Trophoblast cell (in vitro differentiated cells and primary cell): ENCODE measurements at regions not wholly inside any gene's neighbourhood (a gene's known extent, or its start where the extent isn't known, plus 50 kb on each side); places are given as distances from the start of the nearest gene placed in this dataset.

Experiments
- DNase-seq, 2 donors: peaks; one replicate each; pipeline ENCODE4 v3.0.0-alpha.2; 2016
- H2AFZ ChIP-seq: 2 replicates; pipeline ENCODE4 v1.6.1; 2013; ENCODE audit warnings: low read length, moderate library complexity, mild to moderate bottlenecking; ENCODE audit not compliant: insufficient read depth, poor library complexity
- H2AK5ac ChIP-seq: 2 replicates; pipeline ENCODE4 v1.6.1; 2013; ENCODE audit warnings: mild to moderate bottlenecking, low read length
- H2BK120ac ChIP-seq: 2 replicates; pipeline ENCODE4 v1.6.1; 2013; ENCODE audit warnings: low read length, mild to moderate bottlenecking, moderate library complexity; ENCODE audit not compliant: insufficient read depth, poor library complexity
- H2BK12ac ChIP-seq: 2 replicates; pipeline ENCODE4 v1.6.1; 2013; ENCODE audit warnings: mild to moderate bottlenecking, low read length, moderate library complexity
- H2BK5ac ChIP-seq: 2 replicates; pipeline ENCODE4 v1.6.1; 2013; ENCODE audit warnings: low read length, low read depth, moderate library complexity, mild to moderate bottlenecking; ENCODE audit not compliant: poor library complexity
- H3K14ac ChIP-seq: 2 replicates; pipeline ENCODE4 v1.6.1; 2013; ENCODE audit warnings: mild to moderate bottlenecking, low read length
- H3K18ac ChIP-seq: 2 replicates; pipeline ENCODE4 v1.6.1; 2013; ENCODE audit warnings: mild to moderate bottlenecking, low read length
- H3K23ac ChIP-seq: 2 replicates; pipeline ENCODE4 v1.6.1; 2013; ENCODE audit warnings: low read length
- H3K27ac ChIP-seq: 2 replicates; pipeline ENCODE4 v1.5.1; 2013; ENCODE audit warnings: low read depth, mild to moderate bottlenecking, inconsistent platforms, low read length, moderate library complexity
- H3K27me3 ChIP-seq: 2 replicates; pipeline ENCODE4 v1.6.1; 2013; ENCODE audit warnings: inconsistent platforms, mild to moderate bottlenecking, low read length, moderate library complexity; ENCODE audit not compliant: insufficient read depth
- H3K36me3 ChIP-seq, 2 experiments: 1 replicate in 1 of 2; 2 replicates in 1 of 2; pipeline ENCODE4 v1.6.1; 2013; ENCODE audit warnings: low read length in 2 of 2, mild to moderate bottlenecking in 2 of 2, moderate library complexity in 1 of 2; ENCODE audit not compliant: insufficient read depth in 2 of 2, control insufficient read depth in 1 of 2
- H3K4ac ChIP-seq: 2 replicates; pipeline ENCODE4 v1.6.1; 2013; ENCODE audit warnings: low read depth, mild to moderate bottlenecking, low read length, moderate library complexity
- H3K4me1 ChIP-seq, 2 experiments: 1 replicate in 1 of 2; 2 replicates in 1 of 2; pipeline ENCODE4 v1.6.1; 2013; ENCODE audit warnings: low read length in 2 of 2, mild to moderate bottlenecking in 2 of 2, moderate library complexity in 1 of 2; ENCODE audit not compliant: insufficient read depth in 2 of 2, control insufficient read depth in 1 of 2
- H3K4me2 ChIP-seq: 2 replicates; pipeline ENCODE4 v1.6.1; 2013; ENCODE audit warnings: inconsistent platforms, mild to moderate bottlenecking, low read length, moderate library complexity
- H3K4me3 ChIP-seq: 2 replicates; pipeline ENCODE4 v1.5.1; 2013; ENCODE audit warnings: mild to moderate bottlenecking, low read depth, low read length, inconsistent platforms
- H3K79me1 ChIP-seq: one replicate; pipeline ENCODE4 v1.6.1; 2013; ENCODE audit warnings: low read length
- H3K79me2 ChIP-seq: 2 replicates; pipeline ENCODE4 v1.6.1; 2013; ENCODE audit warnings: low read length, mild to moderate bottlenecking; ENCODE audit not compliant: control insufficient read depth, insufficient read depth, poor library complexity
- H3K9ac ChIP-seq: 2 replicates; pipeline ENCODE4 v1.6.1; 2013; ENCODE audit warnings: mild to moderate bottlenecking, low read length
- H3K9me3 ChIP-seq: 2 replicates; pipeline ENCODE4 v1.6.1; 2013; ENCODE audit warnings: low read depth, mild to moderate bottlenecking, control low read depth, inconsistent platforms, low read length; ENCODE audit not compliant: insufficient read depth
- H4K12ac ChIP-seq: 2 replicates; pipeline ENCODE4 v1.6.1; 2013; ENCODE audit warnings: low read depth, mild to moderate bottlenecking, low read length, moderate library complexity
- H4K8ac ChIP-seq: 2 replicates; pipeline ENCODE4 v1.6.1; 2013; ENCODE audit warnings: low read depth, mild to moderate bottlenecking, low read length, moderate library complexity
- H4K91ac ChIP-seq: one replicate; pipeline ENCODE4 v1.6.1; 2013; ENCODE audit warnings: low read depth, mild to moderate bottlenecking, low read length, moderate library complexity
- WGBS: extraction: QIAGEN DNeasy Blood & Tissue Kit; methylation state at CpG from one replicate; pipeline ENCODE4 v1.1.7; 2013; ENCODE audit warnings: missing lambda C conversion rate; ENCODE audit not compliant: insufficient read length, insufficient coverage; ENCODE audit errors: extremely low coverage; 5-methylcytosine and 5-hydroxymethylcytosine counted together

- Histone ChIP-seq H3K4me1 (no peaks in the 10 kb centered on the region), H4K91ac (no peak overlapping the region), H2AFZ (no peak overlapping the region), H2AK5ac (no peak overlapping the region), H3K36me3 (no peaks in the 10 kb centered on the region), H2BK12ac (no peak overlapping the region), H3K9ac (no peak overlapping the region), H3K4me2 (no peak overlapping the region), H3K79me2 (no peaks in the 10 kb centered on the region), H3K79me1 (no peaks in the 10 kb centered on the region), H3K4ac (no peak overlapping the region), H3K27ac (no peak overlapping the region), H4K8ac (no peak overlapping the region), H2BK120ac (no peak overlapping the region), H3K18ac (no peak overlapping the region), H2BK5ac (no peak overlapping the region), H3K4me3 (no peak overlapping the region), H3K9me3 (no peaks in the 10 kb centered on the region), H3K27me3 (no peaks in the 10 kb centered on the region), H4K12ac (no peak overlapping the region), H3K23ac (no peak overlapping the region), H3K14ac (no peak overlapping the region)
- no peak for DNase-seq
- WGBS: no CpG with 5 or more reads among the region's 3 CpGs
These were observed 320.9 kb upstream of the C1orf87 start for GRCh38 chr1:60394436-60394835.

GRCh38 chr1:60390593-60391282 lies 317.2 kb upstream of the C1orf87 start:
- DNase-seq: no peak
- Histone ChIP-seq H4K8ac (no peak overlapping the region), H3K9ac (no peak overlapping the region), H3K4ac (no peak overlapping the region), H2AK5ac (no peak overlapping the region), H3K9me3 (no peaks in the 10 kb centered on the region), H3K23ac (no peak overlapping the region), H3K18ac (no peak overlapping the region), H3K4me1 (no peaks in the 10 kb centered on the region), H3K36me3 (no peaks in the 10 kb centered on the region), H2BK12ac (no peak overlapping the region), H4K12ac (no peak overlapping the region), H3K79me2 (no peaks in the 10 kb centered on the region), H3K4me2 (no peak overlapping the region), H2BK120ac (no peak overlapping the region), H3K4me3 (no peak overlapping the region), H2BK5ac (no peak overlapping the region), H3K14ac (no peak overlapping the region), H3K27ac (no peak overlapping the region), H3K27me3 (no peaks in the 10 kb centered on the region), H3K79me1 (no peaks in the 10 kb centered on the region), H4K91ac (no peak overlapping the region), H2AFZ (no peak overlapping the region)
- WGBS: no CpG with 5 or more reads among the region's 3 CpGs

- no peak overlapping the region for H2BK5ac ChIP-seq
- no peaks in the 10 kb centered on the region for H3K36me3 ChIP-seq
- H2AK5ac ChIP-seq: no peak overlapping the region
- no peaks in the 10 kb centered on the region for H3K27me3 ChIP-seq
- no peak overlapping the region for H3K4me3 ChIP-seq
- no peak for DNase-seq
- H3K27ac ChIP-seq: no peak overlapping the region
- WGBS: no CpG with 5 or more reads among the region's 7 CpGs
- H3K4ac ChIP-seq: no peak overlapping the region
- no peak overlapping the region for H3K14ac ChIP-seq
- no peak overlapping the region for H3K4me2 ChIP-seq
- H3K4me1 ChIP-seq: no peaks in the 10 kb centered on the region
- H4K91ac ChIP-seq: no peak overlapping the region
- H3K79me2 ChIP-seq: no peaks in the 10 kb centered on the region
- no peak overlapping the region for H2BK120ac ChIP-seq
- H2BK12ac ChIP-seq: no peak overlapping the region
- no peaks in the 10 kb centered on the region for H3K9me3 ChIP-seq
- no peak overlapping the region for H4K8ac ChIP-seq
- H2AFZ ChIP-seq: no peak overlapping the region
- H3K79me1 ChIP-seq: no peaks in the 10 kb centered on the region
- no peak overlapping the region for H3K23ac ChIP-seq
- no peak overlapping the region for H3K9ac ChIP-seq
- no peak overlapping the region for H3K18ac ChIP-seq
- H4K12ac ChIP-seq: no peak overlapping the region
These were observed 314.8 kb upstream of the C1orf87 start for GRCh38 chr1:60388092-60388987.

DNA sequence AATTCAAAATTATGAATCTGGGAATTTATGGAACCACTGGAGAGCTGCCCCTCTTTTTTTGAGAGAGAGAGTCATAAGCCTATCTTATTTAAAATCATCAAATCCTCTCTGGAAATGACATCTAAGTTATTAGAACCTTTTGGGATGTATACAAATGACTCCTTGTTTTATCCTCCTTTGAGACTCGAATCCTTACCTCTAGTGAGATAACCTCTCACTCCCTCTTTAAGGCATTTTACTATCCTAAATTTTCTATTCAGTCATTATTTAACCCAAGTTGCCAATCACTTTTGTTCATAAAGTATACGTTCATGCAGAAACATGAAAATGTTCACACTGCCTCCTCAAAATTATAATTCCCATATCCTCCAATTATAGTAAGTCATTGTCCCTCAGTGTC lies 313.6 kb upstream of the C1orf87 start:
- WGBS: no CpG with 5 or more reads among the region's 2 CpGs
- Histone ChIP-seq H3K27me3 (no peaks in the 10 kb centered on the region), H3K14ac (no peak overlapping the region), H3K27ac (no peak overlapping the region), H3K4me2 (no peak overlapping the region), H2BK120ac (no peak overlapping the region), H3K4ac (no peak overlapping the region), H3K4me3 (no peak overlapping the region), H4K91ac (no peak overlapping the region), H3K23ac (no peak overlapping the region), H4K8ac (no peak overlapping the region), H2AFZ (no peak overlapping the region), H2BK5ac (no peak overlapping the region), H3K4me1 (no peaks in the 10 kb centered on the region), H3K36me3 (no peaks in the 10 kb centered on the region), H4K12ac (no peak overlapping the region), H2AK5ac (no peak overlapping the region), H3K9ac (no peak overlapping the region), H3K79me2 (no peaks in the 10 kb centered on the region), H2BK12ac (no peak overlapping the region), H3K79me1 (no peaks in the 10 kb centered on the region), H3K18ac (no peak overlapping the region), H3K9me3 (no peaks in the 10 kb centered on the region)
- no peak for DNase-seq
